C1 segment of cervical spinal cord (tissue), 14 donors: ENCODE measurements at regions not wholly inside any gene's neighbourhood (a gene's known extent, or its start where the extent isn't known, plus 50 kb on each side); places are given as distances from the start of the nearest gene placed in this dataset.
"Not testable (repeated sequence)": the region's sequence is repeated elsewhere in the genome, so short reads cannot be mapped to it uniquely, and the experiment has no call there.

ENCODE experiments used
- DNase-seq, 14 donors: peaks; one replicate each; lab custom pipeline; 2025; lab: John Stamatoyannopoulos, UW

- DNase-seq = no peak
Measured at GRCh38 chr3:187850258-187850921, 105.1 kb upstream of the BCL6 start.

GRCh38 chr3:187852842-187853730 is 107.8 kb upstream of the BCL6 start:
- no peak for DNase-seq

- no peak for DNase-seq
Measured at GRCh38 chr3:187855131-187855530, 109.9 kb upstream of the BCL6 start.

- DNase-seq = no peak
Measured at GRCh38 chr3:187856555-187856954, 111.3 kb upstream of the BCL6 start.

- peak in 5 of 14 donors; percentile 7 to 37 (median 32) for DNase-seq
Measured at GRCh38 chr3:187858041-187858440, 112.8 kb upstream of the BCL6 start.

GRCh38 chr3:187858711-187859110 is 113.4 kb upstream of the BCL6 start:
- DNase-seq = no peak

- DNase-seq = not testable (repeated sequence)
Measured at GRCh38 chr3:187862701-187863277, 117.5 kb upstream of the BCL6 start.

- DNase-seq = no peak
Measured at GRCh38 chr3:187870360-187871203, 125.3 kb upstream of the BCL6 start.

GRCh38 chr3:187871204-187871591 is 125.9 kb upstream of the BCL6 start:
- no peak for DNase-seq

- no peak for DNase-seq
Measured at GRCh38 chr3:187871848-187872247, 126.6 kb upstream of the BCL6 start.

GRCh38 chr3:187873843-187874242 is 128.6 kb upstream of the BCL6 start:
- no peak for DNase-seq

- DNase-seq = no peak
Measured at GRCh38 chr3:187875863-187876262, 130.6 kb upstream of the BCL6 start.

- DNase-seq = no peak
Measured at GRCh38 chr3:187878772-187879518, 133.7 kb upstream of the BCL6 start.

- no peak for DNase-seq
Measured at GRCh38 chr3:187880441-187880840, 135.2 kb upstream of the BCL6 start.

- DNase-seq = no peak
Measured at GRCh38 chr3:187880851-187881250, 135.6 kb upstream of the BCL6 start.

- no peak for DNase-seq
Measured at GRCh38 chr3:187888701-187889100, 143.4 kb upstream of the BCL6 start.

- DNase-seq = no peak
Measured at GRCh38 chr3:187889106-187889505, 143.8 kb upstream of the BCL6 start.

- no peak for DNase-seq
Measured at GRCh38 chr3:187889601-187890404, 144.5 kb upstream of the BCL6 start.

GRCh38 chr3:187890405-187890752 is 145.1 kb upstream of the BCL6 start:
- DNase-seq = not testable (repeated sequence)

- no peak for DNase-seq
Measured at GRCh38 chr3:187896646-187897045, 151.4 kb upstream of the BCL6 start.
